ENCODE measurements at regions not wholly inside any gene's neighbourhood (a gene's known extent, or its start where the extent isn't known, plus 50 kb on each side); places are given as distances from the start of the nearest gene placed in this dataset.

GRCh38 chr18:53601344-53601743 is 623.1 kb downstream of the MBD2 start:
- in situ Hi-C loops (cut with MboI; ENCODE audit: low pct_unique_long_range_greater_than_20kb, low sequenced_read_pairs), result no loop called here
- no peak for DNase-seq

GRCh38 chr18:53586923-53587322 is 637.5 kb downstream of the MBD2 start:
- in situ Hi-C loops (cut with MboI; ENCODE audit: low pct_unique_long_range_greater_than_20kb, low sequenced_read_pairs), result no loop called here
- DNase-seq, result no peak
